ENCODE measurements at regions not wholly inside any gene's neighbourhood (a gene's known extent, or its start where the extent isn't known, plus 50 kb on each side); places are given as distances from the start of the nearest gene placed in this dataset.

DNA sequence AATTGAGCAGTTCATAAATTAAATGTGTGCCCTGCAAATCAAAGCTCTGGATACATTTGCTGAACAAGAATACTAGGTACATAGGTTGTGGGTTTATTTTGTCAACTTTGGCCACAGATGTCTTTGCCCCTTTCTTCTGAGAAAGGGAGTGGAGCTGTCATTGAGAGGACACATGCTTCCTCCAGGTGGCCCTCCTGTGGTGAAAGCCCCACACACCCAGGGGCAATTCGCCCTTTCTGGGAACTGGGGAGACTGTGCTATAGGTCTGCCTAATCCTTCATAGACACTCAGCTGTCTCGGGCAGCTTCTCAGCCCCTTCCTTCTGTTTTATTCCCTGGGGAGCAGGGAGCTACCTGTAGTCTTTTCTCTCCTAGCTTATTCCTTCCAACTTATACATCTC is 605.7 kb upstream of the DPP6 start:
- ChIA-PET CTCF (no interaction called here), POLR2A (ENCODE audit: unreplicated experiment) (no interaction called here)
- H3K9me3 ChIP-seq (ENCODE audit: control insufficient read depth, insufficient read depth, low read length): peaks cover 19% of the 10 kb centered on the region
- H3K36me3 ChIP-seq (ENCODE audit: control insufficient read depth, insufficient read depth, low read length): no peaks in the 10 kb centered on the region
- H3K4ac ChIP-seq (ENCODE audit: low read depth, low read length): no peak overlapping the region
- no peak overlapping the region for H2BK5ac ChIP-seq (ENCODE audit: low read depth, low read length, poor library complexity, severe bottlenecking)
- WGBS, 2 experiments (ENCODE audit: extremely low coverage in 2 of 2, insufficient read length in 1 of 2): no CpG with 5 or more reads among the region's 2 CpGs
- no peak overlapping the region for H4K8ac ChIP-seq (ENCODE audit: low read depth in 2 of 2, low read length in 2 of 2)
- no peak overlapping the region for H4K5ac ChIP-seq (ENCODE audit: low read depth, low read length)
- no peaks in the 10 kb centered on the region for H4K20me1 ChIP-seq (ENCODE audit: insufficient read depth, low read length)
- H3K14ac ChIP-seq (replicated peaks; ENCODE audit: low read depth, low read length): no peak overlapping the region
- no peaks in the 10 kb centered on the region for H3K4me1 ChIP-seq (ENCODE audit: control insufficient read depth, insufficient read depth, low read length)
- H3K79me1 ChIP-seq (ENCODE audit: low read depth in 1 of 2, low read length in 2 of 2): no peaks in the 10 kb centered on the region
- H3K9me1 ChIP-seq (ENCODE audit: insufficient read depth, low read length): no peaks in the 10 kb centered on the region
- no peak overlapping the region for H3K4me2 ChIP-seq (ENCODE audit: low read depth, low read length)
- H2BK20ac ChIP-seq (ENCODE audit: low read depth, low read length): no peak overlapping the region
- no peak for TF ChIP-seq BHLHE40 (IDR thresholded peaks at IDR 0.05; ENCODE audit: low read depth, low read length)
- TF ChIP-seq RFX5 (IDR thresholded peaks at IDR 0.05; ENCODE audit: low read depth, low read length): no peak
- TF ChIP-seq, protein P1, sequence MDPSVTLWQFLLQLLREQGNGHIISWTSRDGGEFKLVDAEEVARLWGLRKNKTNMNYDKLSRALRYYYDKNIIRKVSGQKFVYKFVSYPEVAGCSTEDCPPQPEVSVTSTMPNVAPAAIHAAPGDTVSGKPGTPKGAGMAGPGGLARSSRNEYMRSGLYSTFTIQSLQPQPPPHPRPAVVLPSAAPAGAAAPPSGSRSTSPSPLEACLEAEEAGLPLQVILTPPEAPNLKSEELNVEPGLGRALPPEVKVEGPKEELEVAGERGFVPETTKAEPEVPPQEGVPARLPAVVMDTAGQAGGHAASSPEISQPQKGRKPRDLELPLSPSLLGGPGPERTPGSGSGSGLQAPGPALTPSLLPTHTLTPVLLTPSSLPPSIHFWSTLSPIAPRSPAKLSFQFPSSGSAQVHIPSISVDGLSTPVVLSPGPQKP (IDR thresholded peaks at IDR 0.05; ENCODE audit: borderline replicate concordance, low read depth, low read length): no peak
- TF ChIP-seq, protein P2, sequence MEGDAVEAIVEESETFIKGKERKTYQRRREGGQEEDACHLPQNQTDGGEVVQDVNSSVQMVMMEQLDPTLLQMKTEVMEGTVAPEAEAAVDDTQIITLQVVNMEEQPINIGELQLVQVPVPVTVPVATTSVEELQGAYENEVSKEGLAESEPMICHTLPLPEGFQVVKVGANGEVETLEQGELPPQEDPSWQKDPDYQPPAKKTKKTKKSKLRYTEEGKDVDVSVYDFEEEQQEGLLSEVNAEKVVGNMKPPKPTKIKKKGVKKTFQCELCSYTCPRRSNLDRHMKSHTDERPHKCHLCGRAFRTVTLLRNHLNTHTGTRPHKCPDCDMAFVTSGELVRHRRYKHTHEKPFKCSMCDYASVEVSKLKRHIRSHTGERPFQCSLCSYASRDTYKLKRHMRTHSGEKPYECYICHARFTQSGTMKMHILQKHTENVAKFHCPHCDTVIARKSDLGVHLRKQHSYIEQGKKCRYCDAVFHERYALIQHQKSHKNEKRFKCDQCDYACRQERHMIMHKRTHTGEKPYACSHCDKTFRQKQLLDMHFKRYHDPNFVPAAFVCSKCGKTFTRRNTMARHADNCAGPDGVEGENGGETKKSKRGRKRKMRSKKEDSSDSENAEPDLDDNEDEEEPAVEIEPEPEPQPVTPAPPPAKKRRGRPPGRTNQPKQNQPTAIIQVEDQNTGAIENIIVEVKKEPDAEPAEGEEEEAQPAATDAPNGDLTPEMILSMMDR (conservative IDR thresholded peaks at IDR 0.05; ENCODE audit: low read depth, low read length): no peak
- no peak for TF ChIP-seq NFE2L2 (IDR thresholded peaks at IDR 0.05; ENCODE audit: low read depth, low read length)
- no peak for TF ChIP-seq MAZ (IDR thresholded peaks at IDR 0.05; ENCODE audit: borderline replicate concordance, low read depth, low read length)
- TF ChIP-seq RAD21 (IDR thresholded peaks at IDR 0.05; ENCODE audit: low read length): no peak
- no peak for TF ChIP-seq MAFK (IDR thresholded peaks at IDR 0.05; ENCODE audit: low read depth, low read length)
- no peak for TF ChIP-seq CHD1 (IDR thresholded peaks at IDR 0.05; ENCODE audit: low read depth, low read length)
- no peak for TF ChIP-seq MXI1 (IDR thresholded peaks at IDR 0.05; ENCODE audit: borderline replicate concordance, low read depth, low read length)
- no peak for TF ChIP-seq POLR2A (IDR thresholded peaks at IDR 0.05; ENCODE audit: low read depth, low read length)
- TF ChIP-seq CEBPB (IDR thresholded peaks at IDR 0.05; ENCODE audit: low read depth, low read length): no peak
- TF ChIP-seq FOS (IDR thresholded peaks at IDR 0.05; ENCODE audit: low read depth, low read length): no peak
- TF ChIP-seq SMC3 (IDR thresholded peaks at IDR 0.05; ENCODE audit: low read depth, low read length): no peak
- TF ChIP-seq RCOR1 (IDR thresholded peaks at IDR 0.05; ENCODE audit: insufficient replicate concordance, low read length): no peak
- TF ChIP-seq, protein P3, sequence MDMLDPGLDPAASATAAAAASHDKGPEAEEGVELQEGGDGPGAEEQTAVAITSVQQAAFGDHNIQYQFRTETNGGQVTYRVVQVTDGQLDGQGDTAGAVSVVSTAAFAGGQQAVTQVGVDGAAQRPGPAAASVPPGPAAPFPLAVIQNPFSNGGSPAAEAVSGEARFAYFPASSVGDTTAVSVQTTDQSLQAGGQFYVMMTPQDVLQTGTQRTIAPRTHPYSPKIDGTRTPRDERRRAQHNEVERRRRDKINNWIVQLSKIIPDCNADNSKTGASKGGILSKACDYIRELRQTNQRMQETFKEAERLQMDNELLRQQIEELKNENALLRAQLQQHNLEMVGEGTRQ (IDR thresholded peaks at IDR 0.05; ENCODE audit: low read depth, low read length): no peak
- intact Hi-C loops (cut with micrococcal nuclease) (no loop called here), in situ Hi-C loops (cut with MboI; ENCODE audit: low sequenced_read_pairs) (no loop called here), dilution Hi-C loops (cut with HindIII; ENCODE audit: low sequenced_read_pairs, unreplicated experiment) (no loop called here)
- H2AK9ac ChIP-seq (replicated peaks; ENCODE audit: low read depth, low read length, poor library complexity): no peak overlapping the region
- no peak overlapping the region for H3K23ac ChIP-seq (ENCODE audit: low read depth, low read length)
- no peak for ATAC-seq (ENCODE audit: low read depth)
- H3K27me3 ChIP-seq (ENCODE audit: control insufficient read depth, insufficient read depth, low read length): no peaks in the 10 kb centered on the region
- H3K4me3 ChIP-seq (ENCODE audit: insufficient read depth, low read depth, low read length): no peak overlapping the region
- DNase-seq: no peak
- H2BK15ac ChIP-seq (ENCODE audit: low read depth, low read length): no peak overlapping the region
- H3K27ac ChIP-seq (ENCODE audit: insufficient read depth, low read length): no peak overlapping the region
- H2AFZ ChIP-seq (replicated peaks; ENCODE audit: low read length, poor library complexity): no peak overlapping the region
- H2BK120ac ChIP-seq (ENCODE audit: low read depth, low read length): no peak overlapping the region
- no peak overlapping the region for H2AK5ac ChIP-seq (ENCODE audit: low read depth, low read length)
- no peak overlapping the region for H4K91ac ChIP-seq (ENCODE audit: insufficient read depth, low read depth, low read length)
- BruUV-seq (replicated peaks): no TSS peak
- H3K56ac ChIP-seq (ENCODE audit: extremely low read depth, insufficient read depth, low read length): no peak overlapping the region
- H3K9ac ChIP-seq (ENCODE audit: low read depth, low read length): no peak overlapping the region
- H3K18ac ChIP-seq (ENCODE audit: low read depth, low read length): no peak overlapping the region
